ENCODE measurements at regions not wholly inside any gene's neighbourhood (a gene's known extent, or its start where the extent isn't known, plus 50 kb on each side); places are given as distances from the start of the nearest gene placed in this dataset.

- Histone ChIP-seq H3K27ac (ENCODE audit: poor library complexity, severe bottlenecking) (no peak overlapping the region), H3K27me3 (ENCODE audit: insufficient read depth, poor library complexity, severe bottlenecking) (peaks cover 5% of the 10 kb centered on the region), H3K4me1 (ENCODE audit: insufficient read depth, poor library complexity, severe bottlenecking) (no peaks in the 10 kb centered on the region), H3K9me3 (ENCODE audit: severe bottlenecking) (no peaks in the 10 kb centered on the region), H3K36me3 (ENCODE audit: low read depth) (no peaks in the 10 kb centered on the region), H3K4me3 (ENCODE audit: severe bottlenecking) (no peak overlapping the region)
- TF ChIP-seq CTCF (IDR thresholded peaks at IDR 0.05; ENCODE audit: poor library complexity, severe bottlenecking): no peak
- ATAC-seq (ENCODE audit: low read depth) (no peak), DNase-seq (ENCODE audit: low spot score) (no peak)
Observed at GRCh38 chr18:11429876-11430275, 179.5 kb upstream of the SLC35G4 start.

- no peaks in the 10 kb centered on the region for H3K27me3 ChIP-seq (ENCODE audit: insufficient read depth, poor library complexity, severe bottlenecking)
- no peak for DNase-seq (ENCODE audit: low spot score)
- no peaks in the 10 kb centered on the region for H3K36me3 ChIP-seq (ENCODE audit: low read depth)
- H3K9me3 ChIP-seq (ENCODE audit: severe bottlenecking): no peaks in the 10 kb centered on the region
- no peak for ATAC-seq (ENCODE audit: low read depth)
- no peak overlapping the region for H3K4me3 ChIP-seq (ENCODE audit: severe bottlenecking)
- H3K4me1 ChIP-seq (ENCODE audit: insufficient read depth, poor library complexity, severe bottlenecking): no peaks in the 10 kb centered on the region
- TF ChIP-seq CTCF (IDR thresholded peaks at IDR 0.05; ENCODE audit: poor library complexity, severe bottlenecking): no peak
- H3K27ac ChIP-seq (ENCODE audit: poor library complexity, severe bottlenecking): no peak overlapping the region
Observed at GRCh38 chr18:11425211-11425610, 184.2 kb upstream of the SLC35G4 start.

- no peak for DNase-seq (ENCODE audit: low spot score)
- Histone ChIP-seq H3K27me3 (ENCODE audit: insufficient read depth, poor library complexity, severe bottlenecking) (peaks cover 2% of the 10 kb centered on the region), H3K27ac (ENCODE audit: poor library complexity, severe bottlenecking) (no peak overlapping the region), H3K4me3 (ENCODE audit: severe bottlenecking) (no peak overlapping the region), H3K36me3 (ENCODE audit: low read depth) (no peaks in the 10 kb centered on the region), H3K9me3 (ENCODE audit: severe bottlenecking) (no peaks in the 10 kb centered on the region), H3K4me1 (ENCODE audit: insufficient read depth, poor library complexity, severe bottlenecking) (no peaks in the 10 kb centered on the region)
- ATAC-seq (ENCODE audit: low read depth): no peak
- no peak for TF ChIP-seq CTCF (IDR thresholded peaks at IDR 0.05; ENCODE audit: poor library complexity, severe bottlenecking)
Observed at GRCh38 chr18:11419338-11419737, 190.1 kb upstream of the SLC35G4 start.

- H3K36me3 ChIP-seq (ENCODE audit: low read depth): no peaks in the 10 kb centered on the region
- no peaks in the 10 kb centered on the region for H3K4me1 ChIP-seq (ENCODE audit: insufficient read depth, poor library complexity, severe bottlenecking)
- no peak overlapping the region for H3K27ac ChIP-seq (ENCODE audit: poor library complexity, severe bottlenecking)
- no peak for DNase-seq (ENCODE audit: low spot score)
- no peaks in the 10 kb centered on the region for H3K9me3 ChIP-seq (ENCODE audit: severe bottlenecking)
- peaks cover 2% of the 10 kb centered on the region for H3K27me3 ChIP-seq (ENCODE audit: insufficient read depth, poor library complexity, severe bottlenecking)
- no peak for TF ChIP-seq CTCF (IDR thresholded peaks at IDR 0.05; ENCODE audit: poor library complexity, severe bottlenecking)
- H3K4me3 ChIP-seq (ENCODE audit: severe bottlenecking): no peak overlapping the region
- no peak for ATAC-seq (ENCODE audit: low read depth)
Observed at GRCh38 chr18:11412811-11413210, 196.6 kb upstream of the SLC35G4 start.

GRCh38 chr18:11411048-11411447 lies 198.3 kb upstream of the SLC35G4 start:
- Histone ChIP-seq H3K27ac (ENCODE audit: poor library complexity, severe bottlenecking) (no peak overlapping the region), H3K4me1 (ENCODE audit: insufficient read depth, poor library complexity, severe bottlenecking) (no peaks in the 10 kb centered on the region), H3K9me3 (ENCODE audit: severe bottlenecking) (no peaks in the 10 kb centered on the region), H3K36me3 (ENCODE audit: low read depth) (no peaks in the 10 kb centered on the region), H3K27me3 (ENCODE audit: insufficient read depth, poor library complexity, severe bottlenecking) (peaks cover 1% of the 10 kb centered on the region), H3K4me3 (ENCODE audit: severe bottlenecking) (no peak overlapping the region)
- no peak for DNase-seq (ENCODE audit: low spot score)
- ATAC-seq (ENCODE audit: low read depth): no peak
- TF ChIP-seq CTCF (IDR thresholded peaks at IDR 0.05; ENCODE audit: poor library complexity, severe bottlenecking): no peak
